Renal cortex interstitium (tissue), 11 donors: ENCODE measurements at regions not wholly inside any gene's neighbourhood (a gene's known extent, or its start where the extent isn't known, plus 50 kb on each side); places are given as distances from the start of the nearest gene placed in this dataset.

ENCODE experiments used
- DNase-seq, 11 donors: peaks; one replicate each; pipeline ENCODE4 v3.0.0-alpha.2; 2013; ENCODE audit warnings: low read depth in 9 of 11, low spot score in 4 of 11; ENCODE audit errors: extremely low read depth in 1 of 11

DNA sequence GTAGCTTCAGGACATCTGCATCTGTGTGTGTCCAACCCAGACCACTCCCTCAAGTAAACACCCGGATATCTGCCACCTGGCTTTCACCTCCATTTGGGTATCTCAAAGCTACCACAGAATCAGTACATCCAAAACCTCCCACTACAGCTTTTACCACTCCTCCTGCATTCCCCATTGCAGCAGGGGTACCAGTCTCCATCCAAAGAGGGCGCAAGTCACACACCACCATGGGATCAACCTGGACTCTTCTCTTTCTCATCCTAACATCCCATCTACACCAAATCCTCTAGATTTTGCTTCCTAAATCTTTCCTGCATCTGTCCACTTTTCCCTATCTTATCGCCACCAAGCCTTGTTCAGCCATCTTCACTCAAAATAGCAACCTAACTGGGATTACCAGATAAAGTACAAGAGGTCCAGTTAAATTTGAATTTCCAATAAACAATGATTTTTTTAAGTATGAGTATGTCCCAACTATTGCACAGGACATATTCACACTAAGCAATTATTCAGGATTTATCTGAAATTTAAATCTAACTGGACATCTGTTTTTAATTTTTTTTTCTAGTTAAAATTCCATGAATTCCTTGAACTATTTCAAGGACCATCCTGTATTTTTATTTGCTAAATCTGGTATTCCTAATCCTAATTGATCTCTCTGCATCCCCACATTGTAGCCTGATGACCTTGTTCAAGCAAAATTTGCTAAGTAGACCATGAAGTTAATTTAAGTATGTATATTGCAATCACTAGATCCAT lies 164.3 kb upstream of the MLN start:
- no peak for DNase-seq

GRCh38 chr6:33967265-33967767 lies 163.5 kb upstream of the MLN start:
- DNase-seq: peak in 2 of 11 donors; percentile 10 to 24

- DNase-seq: no peak
Observed at GRCh38 chr6:33966536-33966935, 162.7 kb upstream of the MLN start.

DNA sequence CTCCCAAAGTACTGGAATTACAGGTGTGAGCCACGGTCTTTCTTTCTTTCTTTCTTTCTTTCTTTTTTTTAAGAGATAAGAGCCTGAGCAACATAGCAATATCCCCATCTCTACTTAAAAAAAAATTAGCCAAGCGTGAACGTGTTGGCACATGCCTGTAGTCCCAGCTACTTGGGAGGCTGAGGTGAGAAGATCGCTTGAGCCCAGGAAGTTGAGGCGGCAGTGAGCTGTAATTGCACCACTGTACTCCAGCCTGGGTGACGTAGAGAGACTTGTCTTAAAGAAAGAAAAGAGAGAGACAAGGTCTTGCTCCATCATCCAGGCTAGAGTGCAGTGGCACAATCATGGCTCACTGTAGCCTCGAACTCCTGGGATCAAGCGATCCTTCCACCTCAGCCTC lies 162.0 kb upstream of the MLN start:
- DNase-seq: no peak

GRCh38 chr6:33964387-33964786 lies 160.6 kb upstream of the MLN start:
- DNase-seq: no peak

DNA sequence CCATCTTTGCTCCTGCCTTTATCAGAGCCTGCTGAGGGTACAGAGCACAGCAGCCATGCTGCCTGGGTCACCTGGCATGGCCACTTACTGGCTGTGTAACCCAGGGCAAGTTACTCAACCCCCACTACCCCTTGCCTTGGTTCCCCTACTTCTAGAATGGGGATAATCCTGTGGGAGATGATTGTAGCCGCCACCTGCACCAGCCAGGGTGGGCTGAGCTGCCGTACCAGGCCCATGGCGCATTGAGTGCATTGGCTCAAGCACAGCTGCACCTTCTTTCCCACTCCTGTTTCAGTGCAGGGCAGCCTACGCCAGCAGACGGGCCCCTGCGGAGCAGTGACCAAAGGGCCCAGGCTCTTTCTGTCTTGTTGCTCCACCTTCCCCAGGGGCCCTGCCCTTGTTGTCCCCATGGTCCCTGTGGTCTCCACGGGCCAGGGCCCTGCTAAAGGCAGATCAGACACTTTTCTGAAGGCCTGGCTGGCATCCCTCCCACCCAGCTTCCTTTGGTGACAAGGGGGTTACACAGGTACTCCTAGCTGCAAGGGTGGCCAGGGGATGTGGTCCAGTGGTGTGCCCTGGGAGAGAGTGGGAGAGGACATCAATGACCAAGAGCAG lies 159.4 kb upstream of the MLN start:
- DNase-seq: no peak

GRCh38 chr6:33962246-33963027 lies 158.6 kb upstream of the MLN start:
- no peak for DNase-seq

DNA sequence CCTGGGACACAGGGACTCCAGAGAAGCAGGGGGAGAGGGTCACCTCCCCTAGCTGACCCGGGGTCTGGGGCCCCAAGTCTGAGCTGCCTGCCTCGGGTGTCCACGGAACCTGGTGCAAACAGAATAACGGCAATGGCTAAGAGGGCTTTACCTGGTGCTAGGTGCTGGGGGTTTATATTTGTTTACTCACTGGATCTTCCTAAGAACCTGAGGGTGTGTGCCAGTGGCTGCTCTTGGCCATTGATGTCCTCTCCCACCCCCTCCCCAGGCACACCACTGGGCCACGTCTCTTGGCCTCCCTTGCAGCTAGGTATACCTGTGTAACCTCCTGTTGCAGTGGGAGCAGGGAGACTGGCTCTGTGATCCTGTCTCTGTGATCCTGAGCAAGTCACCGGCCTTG lies 157.9 kb upstream of the MLN start:
- DNase-seq: no peak

GRCh38 chr6:33960345-33961313 lies 156.8 kb upstream of the MLN start:
- DNase-seq: no peak

GRCh38 chr6:33959661-33960344 lies 156.0 kb upstream of the MLN start:
- no peak for DNase-seq

DNA sequence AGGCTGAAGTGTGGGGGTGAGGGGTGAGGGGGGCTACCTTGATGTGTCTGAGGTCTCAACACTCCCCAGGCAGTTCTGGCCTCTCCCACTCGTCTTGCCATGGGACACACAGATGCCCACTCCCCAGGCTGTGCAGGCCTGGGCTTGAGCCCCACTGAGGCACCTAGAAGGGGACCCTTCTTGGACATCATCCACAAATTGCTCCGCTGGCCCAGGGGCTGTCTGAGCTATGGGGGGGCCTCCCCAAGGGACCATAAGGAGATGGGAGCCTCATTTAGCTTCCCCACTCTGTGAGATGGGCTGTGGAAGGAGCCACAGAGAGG lies 155.5 kb upstream of the MLN start:
- no peak for DNase-seq

DNA sequence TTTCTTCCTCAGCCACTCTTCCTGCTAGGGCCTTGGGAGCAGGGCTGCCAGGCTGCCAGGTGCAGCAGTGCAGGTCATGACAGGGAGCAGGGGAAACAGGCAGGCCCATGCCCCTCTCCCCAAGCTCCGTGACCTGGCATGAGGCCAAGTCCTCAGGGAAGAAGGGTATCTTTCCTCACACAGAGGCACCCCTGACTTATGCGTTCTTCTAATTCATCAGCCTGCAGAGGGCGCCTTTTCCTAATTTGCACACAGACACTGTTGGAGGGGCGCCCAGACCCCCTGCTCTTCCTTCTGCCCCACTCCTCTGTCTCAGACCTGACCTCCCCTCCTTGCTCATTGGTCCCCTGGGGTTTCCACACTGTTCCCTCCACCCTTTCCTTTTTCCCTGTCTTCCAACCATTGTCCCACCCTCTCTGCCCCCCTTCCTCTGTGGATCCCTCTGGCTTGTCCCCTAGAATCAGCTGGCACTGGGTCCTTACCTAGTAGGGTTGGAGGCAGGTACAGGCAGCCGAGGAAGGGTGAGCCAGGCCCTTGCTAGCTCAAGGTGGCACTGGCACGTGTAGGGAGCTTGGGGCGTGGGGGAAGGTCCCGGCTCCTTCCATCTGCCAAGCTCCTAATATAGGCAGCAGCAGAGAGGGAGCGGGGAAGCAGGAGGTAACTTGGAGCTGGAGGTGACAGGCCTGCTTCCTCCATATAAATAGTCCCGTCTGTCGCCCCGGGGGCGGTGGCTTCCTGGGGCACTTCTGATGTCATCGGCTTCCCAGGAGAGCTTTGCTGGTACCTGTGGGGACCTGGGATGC lies 154.9 kb upstream of the MLN start:
- DNase-seq: no peak

- DNase-seq: no peak
Observed at GRCh38 chr6:33957892-33958525, 154.2 kb upstream of the MLN start.

DNA sequence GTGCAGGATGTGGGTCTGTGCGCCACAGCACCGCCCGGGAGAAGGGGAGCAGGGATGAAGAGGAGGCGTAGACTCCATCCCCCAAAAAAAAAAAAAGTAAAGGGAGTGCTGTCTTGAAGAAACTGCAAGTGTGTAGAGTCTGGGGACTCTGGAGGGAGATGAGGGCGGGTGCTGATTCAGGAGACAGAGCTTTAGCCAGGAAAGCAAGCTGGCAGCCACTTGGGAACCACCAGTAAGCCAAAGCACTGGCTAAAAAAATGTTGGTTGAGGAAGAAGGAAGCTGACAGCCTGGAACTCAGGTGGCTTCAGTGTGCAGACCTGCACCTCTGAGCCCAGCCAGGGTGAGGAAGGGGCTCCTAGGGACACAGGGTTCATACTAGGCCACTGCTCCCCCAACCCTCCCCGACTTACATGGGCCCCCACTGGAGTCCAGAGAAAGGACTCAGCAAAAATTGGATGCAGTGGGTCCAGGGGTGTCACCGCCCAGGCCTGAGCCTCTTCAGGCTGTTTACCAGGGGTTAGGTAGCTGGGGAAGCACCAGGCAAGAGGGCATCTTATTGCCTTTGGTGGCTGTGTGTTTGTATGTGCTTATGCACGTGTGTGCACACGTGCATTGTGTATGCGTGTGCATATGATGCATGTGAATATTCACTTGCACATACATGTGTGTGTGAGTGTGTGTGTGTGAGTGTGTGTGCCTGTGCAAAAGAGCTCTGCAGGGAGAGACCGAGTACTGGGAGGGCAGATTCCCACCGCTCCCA lies 153.5 kb upstream of the MLN start:
- DNase-seq: no peak

- no peak for DNase-seq
Observed at GRCh38 chr6:33956206-33956605, 152.4 kb upstream of the MLN start.

DNA sequence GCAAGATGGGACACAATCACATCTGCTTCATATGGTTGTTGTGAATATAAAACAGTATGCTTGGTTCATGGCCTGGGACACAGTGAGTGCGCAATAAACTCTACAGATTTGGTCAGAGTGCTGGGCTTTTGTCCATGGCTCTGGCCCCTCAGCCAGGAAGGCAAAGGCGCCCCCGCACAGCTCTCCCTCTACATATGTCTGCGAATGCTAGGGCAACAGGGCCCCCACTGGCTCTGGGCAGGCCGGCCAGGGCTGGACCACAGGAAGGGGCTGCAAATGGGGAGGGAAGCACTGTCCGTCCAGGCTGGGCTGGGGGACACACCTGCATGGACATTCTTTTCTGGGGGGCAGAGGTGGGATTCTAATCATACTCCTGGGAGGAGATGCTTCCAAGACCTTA lies 151.8 kb upstream of the MLN start:
- no peak for DNase-seq

DNA sequence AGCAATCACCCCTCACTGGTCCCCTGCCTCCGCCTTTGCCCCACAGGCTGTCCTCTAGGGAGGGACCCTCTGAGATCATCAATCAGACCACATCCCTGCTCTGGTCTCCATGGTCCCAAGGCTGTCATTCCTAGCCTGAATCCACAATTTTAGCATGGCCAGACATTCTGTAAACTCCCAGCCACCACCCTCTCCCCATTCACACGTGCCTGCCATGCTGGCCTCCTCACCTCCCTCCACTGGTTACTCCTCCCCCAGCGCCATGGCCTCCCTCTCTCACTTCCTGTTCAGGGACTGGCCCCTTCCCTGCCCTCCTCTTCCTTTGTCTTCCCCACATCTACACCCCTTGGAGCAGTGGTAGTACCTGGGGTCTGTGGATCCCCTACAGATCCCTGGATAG lies 150.7 kb upstream of the MLN start:
- DNase-seq: no peak
